HG02571 (cell line): ENCODE measurements at regions not wholly inside any gene's neighbourhood (a gene's known extent, or its start where the extent isn't known, plus 50 kb on each side); places are given as distances from the start of the nearest gene placed in this dataset.

ENCODE experiments used
- ATAC-seq: cut with Tn5 transposase; IDR thresholded peaks from one replicate; pipeline ENCODE4 v1.9.1; 2021; ENCODE audit warnings: mild to moderate bottlenecking, moderate library complexity; ENCODE audit not compliant: unreplicated experiment

DNA sequence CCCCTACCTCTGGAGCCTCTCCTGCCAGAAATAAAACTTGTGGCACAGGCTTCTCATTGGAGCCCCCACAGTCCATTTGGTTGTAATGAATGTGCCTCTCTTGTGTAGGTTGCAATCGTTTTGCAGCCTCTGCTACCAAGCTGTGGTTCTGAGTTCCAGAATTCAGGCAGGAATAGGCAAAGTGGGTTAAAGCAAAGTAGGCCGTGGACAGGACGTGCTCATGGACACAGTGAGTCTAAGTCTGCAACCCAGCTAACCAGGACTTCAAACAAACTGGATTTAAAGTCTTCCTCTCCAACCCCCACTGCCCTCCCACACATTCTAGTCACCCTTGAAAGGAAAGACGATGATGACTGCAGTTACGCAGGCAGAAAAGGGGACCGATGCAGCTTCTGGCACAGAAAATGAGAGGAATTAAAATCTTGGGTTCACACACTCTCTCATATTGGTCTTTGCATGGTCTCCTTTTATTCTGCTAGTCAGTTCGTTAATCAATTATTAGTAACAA lies 260.0 kb downstream of the PIK3R1 start:
- ATAC-seq = no peak

- no peak for ATAC-seq
Measured at GRCh38 chr5:68476854-68477253, 261.3 kb downstream of the PIK3R1 start.

DNA sequence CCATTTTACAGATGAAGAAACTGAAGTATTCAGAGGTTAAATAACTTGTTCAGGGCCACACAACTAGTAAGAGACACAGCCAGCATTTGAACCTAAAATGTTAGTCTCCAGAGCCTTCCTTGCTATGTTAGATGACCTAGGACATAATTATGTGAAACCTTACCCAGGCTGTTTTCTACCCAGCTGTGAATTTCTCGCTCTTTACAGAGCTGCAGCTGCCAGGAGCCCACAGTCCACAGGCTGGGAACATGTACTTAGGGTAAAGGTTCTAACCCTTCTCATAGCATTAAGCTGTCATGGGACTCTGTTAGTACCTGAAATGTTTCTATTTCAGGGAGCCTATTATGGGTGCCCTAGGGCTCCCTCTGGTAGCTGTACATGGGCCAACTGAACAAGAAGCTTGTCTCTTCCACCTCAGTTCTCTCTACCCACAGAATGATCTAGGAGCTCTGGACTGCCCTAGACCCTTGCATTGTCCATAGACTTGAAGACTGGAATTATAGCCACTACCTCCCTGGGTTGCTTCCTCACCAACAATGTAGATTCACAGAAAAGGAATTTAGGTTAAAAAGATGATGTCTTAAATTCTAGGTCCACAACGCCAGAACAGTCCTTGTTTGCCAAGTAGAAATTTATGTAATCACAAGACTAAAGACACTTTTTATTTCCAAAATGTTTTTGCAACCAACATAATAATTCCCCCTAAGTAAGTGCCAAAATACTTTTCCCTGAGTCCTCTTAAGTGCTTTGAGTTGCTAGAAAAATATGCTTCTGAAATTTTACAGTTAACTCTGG lies 262.9 kb downstream of the PIK3R1 start:
- ATAC-seq = no peak

GRCh38 chr5:68479524-68479923 lies 264.0 kb downstream of the PIK3R1 start:
- ATAC-seq = no peak

DNA sequence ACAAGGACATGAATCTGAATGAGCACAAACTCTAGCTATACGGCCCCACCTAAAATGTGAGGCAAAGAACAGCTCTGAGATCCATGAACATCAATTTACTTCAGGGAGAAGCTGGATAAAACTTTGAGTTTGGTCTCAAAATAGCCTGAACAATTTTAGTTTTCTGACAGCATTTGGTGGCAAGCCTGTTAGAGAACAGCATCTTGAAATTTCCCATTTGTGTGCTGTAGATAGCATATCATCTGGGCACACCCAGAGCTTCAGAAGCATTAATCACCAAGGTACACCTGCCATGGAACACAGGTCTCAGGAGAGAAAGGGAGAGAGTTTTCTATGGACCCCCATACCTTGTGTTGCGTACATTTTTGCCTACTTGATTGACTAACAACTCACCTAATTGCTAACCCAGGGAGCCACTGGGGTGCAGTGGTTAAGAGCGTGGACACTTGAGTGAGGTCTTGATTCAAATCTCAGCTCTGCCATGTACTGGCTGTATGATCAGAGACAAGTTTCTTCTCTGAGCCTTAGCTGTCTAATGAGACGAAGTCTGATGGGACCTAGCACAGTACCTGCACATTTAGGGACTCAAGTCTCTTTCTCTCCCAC lies 264.9 kb downstream of the PIK3R1 start:
- ATAC-seq = no peak

DNA sequence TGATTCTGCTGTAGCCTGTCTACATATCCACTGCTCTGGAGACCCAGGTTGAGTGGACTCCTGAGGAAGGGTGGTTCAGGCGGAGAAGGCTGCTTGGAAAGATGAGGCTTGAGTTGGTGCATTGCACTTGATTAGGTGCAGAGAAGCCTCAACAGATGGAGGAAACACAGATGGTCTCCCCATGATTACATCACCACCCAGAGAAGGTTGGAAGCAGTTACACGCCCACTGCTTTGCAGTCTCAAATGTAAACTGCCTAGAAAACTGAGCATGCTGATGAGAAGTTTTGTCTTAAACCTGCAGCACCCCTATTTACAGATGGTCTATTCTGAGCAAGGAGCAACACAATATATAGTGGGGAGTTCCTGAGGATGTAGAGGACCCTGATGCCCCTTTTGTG lies 266.6 kb downstream of the PIK3R1 start:
- no peak for ATAC-seq

DNA sequence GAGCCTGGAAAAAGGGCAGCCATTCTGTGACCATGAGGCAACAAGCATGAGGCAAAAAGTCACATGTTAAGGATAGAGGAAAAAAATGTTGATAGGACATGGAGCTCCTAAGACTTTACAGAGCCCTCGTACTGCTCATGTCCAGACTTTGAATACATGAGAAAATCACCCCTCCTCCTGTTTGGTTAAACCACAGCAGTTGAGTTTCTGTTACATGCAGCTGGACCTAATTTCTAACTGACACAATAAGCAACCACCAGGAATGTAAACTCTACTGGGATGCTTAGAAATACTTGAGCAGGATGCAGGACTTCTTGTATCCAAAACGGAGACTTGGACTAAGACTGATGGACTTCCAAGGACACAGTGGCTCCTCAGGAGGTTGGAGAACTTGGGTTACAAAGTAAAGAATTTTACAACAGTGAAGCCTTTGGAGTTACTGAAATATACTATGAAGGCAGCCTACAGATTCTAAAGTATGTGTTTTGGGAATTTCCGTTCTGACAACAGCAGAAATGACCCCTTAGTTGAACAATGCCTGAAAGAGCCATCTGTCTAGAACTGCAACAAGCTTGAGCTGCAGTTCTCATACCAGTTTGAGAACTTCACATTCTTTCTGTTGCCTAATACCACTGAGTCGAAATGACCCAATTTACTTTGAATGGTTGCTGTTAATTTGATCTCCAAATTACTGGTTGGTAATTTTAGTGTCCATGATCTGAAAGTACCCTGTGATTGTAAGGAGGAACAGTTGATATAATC lies 268.9 kb downstream of the PIK3R1 start:
- no peak for ATAC-seq

- no peak for ATAC-seq
Measured at GRCh38 chr5:68489556-68489955, 274.0 kb downstream of the PIK3R1 start.

DNA sequence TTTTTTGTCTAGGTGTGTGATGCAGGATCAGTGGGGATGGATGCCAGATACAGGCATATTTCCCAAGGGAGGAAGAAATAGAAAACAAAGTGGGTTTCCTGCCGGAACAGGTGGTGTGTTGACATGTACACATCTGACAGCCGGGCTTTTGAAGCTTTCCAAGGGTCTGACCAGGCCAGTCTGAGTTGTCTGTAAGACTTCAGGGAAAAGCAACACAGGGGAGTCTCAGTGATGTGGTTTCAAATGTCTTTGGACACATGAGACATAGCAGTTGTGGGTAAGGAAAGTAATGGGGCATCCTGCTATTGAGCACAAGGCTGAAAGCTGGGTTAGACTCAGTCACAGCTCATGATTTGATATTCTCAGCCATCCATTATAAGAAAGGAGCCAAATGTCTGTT lies 274.9 kb downstream of the PIK3R1 start:
- no peak for ATAC-seq

- no peak for ATAC-seq
Measured at GRCh38 chr5:68494771-68495170, 279.2 kb downstream of the PIK3R1 start.

DNA sequence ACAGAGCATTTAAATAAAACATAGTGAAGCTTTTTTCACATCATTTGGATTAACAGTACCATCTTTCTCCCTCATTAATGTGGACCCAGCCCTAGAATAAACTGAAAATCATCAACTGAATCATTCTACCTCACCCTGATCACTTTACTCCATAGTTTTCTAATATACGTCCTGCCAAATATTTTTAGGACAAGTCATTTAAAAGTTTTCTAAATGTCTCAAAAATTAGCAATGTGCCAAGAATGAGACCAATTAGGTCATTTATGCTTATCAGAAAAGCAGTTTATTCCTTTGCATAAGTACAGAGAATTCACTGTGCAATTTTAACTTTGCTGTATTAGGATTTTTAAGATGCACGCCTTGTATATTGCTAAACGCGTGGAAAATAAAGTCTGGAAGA lies 284.4 kb downstream of the PIK3R1 start:
- ATAC-seq = no peak

DNA sequence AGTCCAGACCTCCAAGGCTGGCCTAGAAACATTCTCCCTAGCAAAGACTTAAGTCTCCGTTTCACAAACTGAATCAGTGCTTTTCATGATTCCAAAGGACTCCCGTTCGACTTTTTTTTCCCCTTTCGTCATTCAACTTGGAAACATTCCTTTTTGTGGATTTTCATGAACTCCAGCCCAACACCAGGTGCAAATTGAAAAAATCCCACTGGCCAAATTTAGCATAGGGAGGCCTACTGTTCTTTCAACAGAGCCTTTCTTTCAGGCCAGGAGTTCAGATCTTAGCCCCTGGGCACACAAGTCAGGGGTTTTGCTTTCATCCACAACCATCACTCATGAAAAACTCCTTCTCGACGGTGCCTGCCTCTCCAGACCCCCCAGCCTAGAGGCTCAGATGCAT lies 285.3 kb downstream of the PIK3R1 start:
- ATAC-seq = no peak

DNA sequence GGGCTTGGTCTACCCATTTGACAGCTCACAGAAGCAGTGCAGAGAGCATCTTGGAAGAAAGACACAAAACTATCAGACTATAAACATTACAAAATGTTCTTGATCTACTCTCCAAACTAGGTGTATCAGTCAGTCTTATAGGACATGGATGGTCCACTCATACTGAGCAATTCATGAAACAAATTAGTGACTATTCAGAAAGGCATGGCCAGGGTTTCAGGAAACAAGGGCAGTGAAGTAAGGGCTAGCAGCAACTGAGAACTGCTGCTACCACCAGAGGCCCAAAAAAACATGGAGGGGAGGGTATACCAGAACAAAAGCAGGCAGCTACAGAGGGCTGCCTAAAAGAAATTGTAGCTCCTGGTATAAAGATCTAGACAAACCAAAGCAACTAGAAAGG lies 287.0 kb downstream of the PIK3R1 start:
- ATAC-seq = no peak

DNA sequence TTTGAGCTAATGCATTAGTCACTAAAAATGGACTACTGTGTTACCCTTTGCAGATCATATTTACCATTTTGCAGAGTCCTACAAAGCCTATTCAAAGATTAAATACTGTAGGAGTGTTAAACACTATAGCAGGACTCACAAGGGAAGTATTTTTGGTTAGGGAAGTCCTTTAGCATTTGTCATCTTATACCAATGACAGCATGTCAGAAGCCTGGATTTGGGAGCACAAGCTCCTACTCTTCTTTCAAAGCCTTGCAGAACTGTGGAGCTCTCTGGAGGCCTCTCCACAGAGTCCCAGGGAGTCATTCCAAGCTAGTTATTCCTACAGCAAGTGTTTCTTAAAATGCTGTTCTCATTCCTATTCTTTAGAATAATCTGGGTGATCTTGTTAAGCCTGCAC lies 288.8 kb downstream of the PIK3R1 start:
- no peak for ATAC-seq

DNA sequence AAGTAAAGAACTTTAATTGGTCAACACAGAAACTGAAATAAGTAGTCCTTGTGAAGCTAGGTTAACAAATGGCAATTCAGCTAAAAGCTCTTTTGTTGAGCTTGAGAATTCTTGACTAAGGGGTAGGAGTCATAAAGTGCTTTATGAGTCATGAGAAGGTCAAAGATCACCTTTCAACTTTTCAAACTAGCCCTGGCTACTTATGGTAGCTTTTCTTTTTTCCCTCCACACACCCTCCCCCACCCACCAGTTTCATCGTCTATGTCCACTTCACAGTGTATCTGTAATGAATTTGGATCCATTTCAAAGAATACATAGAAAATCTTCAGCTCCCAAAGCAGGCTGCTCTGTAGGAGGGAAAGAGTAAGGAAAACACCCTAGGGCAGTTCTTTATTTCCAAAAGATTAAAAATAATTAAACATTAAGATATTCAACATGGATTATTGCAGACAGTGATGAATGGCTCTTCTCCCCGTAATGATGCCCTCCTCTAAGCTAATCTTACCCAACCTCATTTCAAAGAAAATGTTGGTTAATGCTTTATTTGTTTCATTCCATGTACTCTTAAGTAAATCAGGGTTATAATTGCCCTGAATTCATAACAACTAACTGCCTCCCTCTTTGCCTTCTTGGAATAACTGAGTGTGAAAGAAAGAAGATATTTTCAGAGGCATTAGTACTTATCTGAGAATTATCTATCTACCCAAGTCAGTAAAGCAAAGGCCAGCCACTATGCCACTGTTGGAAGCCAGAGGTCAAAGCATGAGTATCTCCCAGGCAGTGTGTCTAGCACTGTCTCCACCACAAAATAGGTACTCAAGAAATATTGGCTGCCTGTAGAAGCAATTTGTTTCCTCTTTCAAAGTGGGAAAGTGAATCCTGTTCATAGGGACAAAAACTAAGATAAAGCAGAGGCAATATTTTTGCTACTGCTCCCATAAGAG lies 290.6 kb downstream of the PIK3R1 start:
- ATAC-seq = no peak

DNA sequence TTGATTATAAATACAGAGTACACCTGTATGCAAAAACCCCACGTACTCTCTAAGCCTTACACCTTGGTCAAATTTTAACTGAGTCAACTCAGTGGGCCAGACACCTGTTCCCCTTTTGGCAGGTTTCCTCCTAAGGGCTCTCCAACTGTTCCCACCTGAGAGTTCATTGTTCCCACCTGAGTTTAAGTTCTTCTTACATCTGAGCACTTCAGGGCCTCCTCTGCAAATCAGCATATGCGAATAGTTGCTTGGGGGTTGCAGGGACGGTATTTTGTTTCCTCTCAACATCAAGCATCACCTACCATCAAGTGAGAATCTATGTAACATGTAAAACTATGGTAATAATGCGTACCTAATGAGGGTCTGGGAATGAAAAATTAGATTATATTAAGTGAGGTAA lies 300.0 kb downstream of the PIK3R1 start:
- no peak for ATAC-seq

GRCh38 chr5:68518286-68518685 lies 302.7 kb downstream of the PIK3R1 start:
- ATAC-seq = no peak

DNA sequence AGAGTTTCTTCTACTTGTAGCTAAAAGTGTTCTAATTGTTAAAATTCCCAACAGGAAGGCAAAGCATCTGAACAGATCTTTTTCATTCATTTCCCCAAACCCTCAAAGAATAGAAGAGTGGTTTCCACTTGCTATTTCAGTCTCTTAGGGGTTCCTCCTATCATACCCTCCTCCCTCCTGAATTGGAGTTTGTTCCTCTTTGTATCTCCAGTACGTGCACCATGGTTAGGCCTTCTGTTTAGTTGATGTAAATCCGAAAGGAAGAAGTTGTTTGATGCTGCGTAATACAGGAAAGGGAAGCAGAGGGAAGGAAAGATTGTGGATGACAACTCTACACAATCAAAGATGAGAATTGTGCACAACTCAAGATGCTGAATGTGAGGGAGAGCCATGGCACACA lies 303.6 kb downstream of the PIK3R1 start:
- no peak for ATAC-seq

DNA sequence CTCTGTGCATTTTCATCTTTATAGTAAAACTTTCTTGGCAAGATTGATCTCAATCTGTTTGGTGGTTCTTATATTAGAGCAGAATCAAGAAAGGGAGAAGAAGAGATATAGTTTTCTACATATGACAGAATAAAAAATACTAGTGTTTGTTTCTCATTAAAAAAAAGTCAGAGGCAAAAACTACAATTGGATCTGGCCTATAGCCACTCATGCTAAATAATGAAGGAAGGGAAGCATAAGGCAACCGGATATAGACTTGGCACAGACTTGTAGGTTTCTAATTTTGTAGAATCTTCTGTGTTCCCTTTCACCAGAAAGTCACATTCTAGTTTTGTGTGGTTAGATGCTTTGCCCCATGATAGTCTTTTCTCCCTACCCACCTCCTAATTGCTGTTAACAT lies 306.2 kb downstream of the PIK3R1 start:
- no peak for ATAC-seq

GRCh38 chr5:68522863-68523262 lies 307.3 kb downstream of the PIK3R1 start:
- no peak for ATAC-seq

- no peak for ATAC-seq
Measured at GRCh38 chr5:68528821-68529273, 313.3 kb downstream of the PIK3R1 start.
